ENCODE measurements at regions not wholly inside any gene's neighbourhood (a gene's known extent, or its start where the extent isn't known, plus 50 kb on each side); places are given as distances from the start of the nearest gene placed in this dataset.

- TF ChIP-seq POLR2AphosphoS5 (IDR thresholded peaks at IDR 0.05; ENCODE audit: low read depth, low read length), result no peak
- no peak for TF ChIP-seq POLR2A (IDR thresholded peaks at IDR 0.05; ENCODE audit: low read depth, low read length)
- no peak for TF ChIP-seq TAF1 (IDR thresholded peaks at IDR 0.05; ENCODE audit: borderline replicate concordance, low read depth, low read length)
Observed at GRCh38 chr2:120591572-120591971, 144.1 kb upstream of the GLI2 start.
